DND-41 (cell line): ENCODE measurements at regions not wholly inside any gene's neighbourhood (a gene's known extent, or its start where the extent isn't known, plus 50 kb on each side); places are given as distances from the start of the nearest gene placed in this dataset.

Source experiments
- CTCF ChIP-seq: IDR thresholded peaks from 2 replicates; pipeline ENCODE4 v1.5.1; 2012; ENCODE audit warnings: borderline replicate concordance, low read length, moderate library complexity, mild to moderate bottlenecking; ENCODE audit not compliant: poor library complexity, severe bottlenecking; ENCODE audit errors: extremely low read depth
- EZH2 ChIP-seq: IDR thresholded peaks from 3 replicates; pipeline ENCODE4 v1.6.1; 2012; ENCODE audit warnings: borderline replicate concordance, low read depth, mild to moderate bottlenecking, moderate library complexity, low read length, inconsistent platforms; ENCODE audit not compliant: severe bottlenecking

GRCh38 chr10:121059351-121059750, 208.2 kb downstream of the WDR11 start:
- TF ChIP-seq CTCF (no peak), EZH2 (no peak)
